Panc1 (cell line): ENCODE measurements at regions not wholly inside any gene's neighbourhood (a gene's known extent, or its start where the extent isn't known, plus 50 kb on each side); places are given as distances from the start of the nearest gene placed in this dataset.

Experiments used
- ATAC-seq: fragments of 200-7000 bp; cut with Tn5 transposase; 2 replicates; pipeline ENCODE4 v1.9.1; 2020; ENCODE audit warnings: mild to moderate bottlenecking, moderate library complexity
- BruUV-seq: library from RNA; stranded (reverse); fragments of 400-500 nt; replicated peaks from 2 replicates; lab custom pipeline; 2021; lab: Mats Ljungman, UMichigan
- CTCF ChIA-PET: fragments of 300-600 bp; sonication (Branson Sonifier 250); formaldehyde crosslinking; loops from one replicate; lab custom pipeline; 2022; ENCODE audit warnings: antibody characterized with exemption; lab: Charles Lee
- POLR2A ChIA-PET: fragments of 300-600 bp; sonication (Branson Sonifier 250); formaldehyde crosslinking; loops from one replicate; lab custom pipeline; 2022; ENCODE audit warnings: antibody characterized with exemption; lab: Charles Lee
- DNase-seq: peaks from one replicate; pipeline ENCODE4 v3.0.0-alpha.2; 2010; ENCODE audit warnings: low read depth, low spot score
- H3K27ac ChIP-seq: 2 replicates; pipeline ENCODE4 v1.5.1; 2011; ENCODE audit warnings: mild to moderate bottlenecking, low read length, inconsistent platforms
- H3K27me3 ChIP-seq: fragments of 200-500 bp; sonication (Bioruptor generic); 2 replicates; pipeline ENCODE4 v1.6.0; 2014; ENCODE audit warnings: low read length, inconsistent platforms; ENCODE audit not compliant: control insufficient read depth, insufficient read depth
- H3K36me3 ChIP-seq: fragments of 200-500 bp; sonication (Bioruptor generic); 2 replicates; pipeline ENCODE4 v1.5.1; 2014; ENCODE audit warnings: inconsistent platforms, mild to moderate bottlenecking, low read length, moderate library complexity; ENCODE audit not compliant: control insufficient read depth, insufficient read depth
- H3K4me1 ChIP-seq: 2 replicates; pipeline ENCODE4 v1.5.1; 2011; ENCODE audit warnings: inconsistent platforms, mild to moderate bottlenecking, low read length, moderate library complexity; ENCODE audit not compliant: control insufficient read depth, insufficient read depth
- H3K4me3 ChIP-seq, 2 experiments: 2 replicates each; pipeline ENCODE4 v1.5.1; 2011 to 2012; ENCODE audit warnings: low read depth in 2 of 2, low read length in 2 of 2, mild to moderate bottlenecking in 2 of 2, inconsistent platforms in 1 of 2, moderate library complexity in 1 of 2
- H3K9me3 ChIP-seq: fragments of 200-500 bp; sonication (Bioruptor generic); 2 replicates; pipeline ENCODE4 v1.5.1; 2014; ENCODE audit warnings: low read depth, mild to moderate bottlenecking, inconsistent platforms, low read length, moderate library complexity; ENCODE audit not compliant: control insufficient read depth, insufficient read depth
- POLR2AphosphoS5 ChIP-seq: IDR thresholded peaks from 2 replicates; pipeline ENCODE4 v1.6.1; 2012; ENCODE audit warnings: mild to moderate bottlenecking, low read depth, low read length, moderate library complexity
- REST ChIP-seq, 2 experiments: IDR thresholded peaks; 2 replicates each; pipeline ENCODE4 v1.6.1; 2011 to 2012; ENCODE audit warnings: low read depth in 2 of 2, control low read depth in 1 of 2, low read length in 1 of 2, mild to moderate bottlenecking in 1 of 2, moderate library complexity in 1 of 2; ENCODE audit not compliant: insufficient read depth in 1 of 2
- SIN3A ChIP-seq: IDR thresholded peaks from 2 replicates; pipeline ENCODE4 v1.6.1; 2012; ENCODE audit warnings: low read depth, mild to moderate bottlenecking, low read length, moderate library complexity, borderline replicate concordance; ENCODE audit not compliant: insufficient read depth
- TCF7L2 ChIP-seq: IDR thresholded peaks from 2 replicates; pipeline ENCODE4 v1.6.1; 2011; ENCODE audit warnings: mild to moderate bottlenecking, low read depth, low read length, inconsistent platforms
- in situ Hi-C: cut with HindIII; loops from 2 replicates; pipeline ENCODE4 v1.10.0; 2016; ENCODE audit warnings: low sequenced_read_pairs, low pct_unique_long_range_greater_than_20kb
- intact Hi-C: fragments of 100-400 bp; cut with micrococcal nuclease; formaldehyde crosslinking; loops from one replicate; pipeline ENCODE4 v1.10.0; 2022; ENCODE audit not compliant: unreplicated experiment
- TF ChIP-seq, protein P1 (sequence below): fragments of 450-650 bp; IDR thresholded peaks from 2 replicates; pipeline ENCODE4 v1.5.1; 2017; ENCODE audit warnings: mild to moderate bottlenecking

DNA sequence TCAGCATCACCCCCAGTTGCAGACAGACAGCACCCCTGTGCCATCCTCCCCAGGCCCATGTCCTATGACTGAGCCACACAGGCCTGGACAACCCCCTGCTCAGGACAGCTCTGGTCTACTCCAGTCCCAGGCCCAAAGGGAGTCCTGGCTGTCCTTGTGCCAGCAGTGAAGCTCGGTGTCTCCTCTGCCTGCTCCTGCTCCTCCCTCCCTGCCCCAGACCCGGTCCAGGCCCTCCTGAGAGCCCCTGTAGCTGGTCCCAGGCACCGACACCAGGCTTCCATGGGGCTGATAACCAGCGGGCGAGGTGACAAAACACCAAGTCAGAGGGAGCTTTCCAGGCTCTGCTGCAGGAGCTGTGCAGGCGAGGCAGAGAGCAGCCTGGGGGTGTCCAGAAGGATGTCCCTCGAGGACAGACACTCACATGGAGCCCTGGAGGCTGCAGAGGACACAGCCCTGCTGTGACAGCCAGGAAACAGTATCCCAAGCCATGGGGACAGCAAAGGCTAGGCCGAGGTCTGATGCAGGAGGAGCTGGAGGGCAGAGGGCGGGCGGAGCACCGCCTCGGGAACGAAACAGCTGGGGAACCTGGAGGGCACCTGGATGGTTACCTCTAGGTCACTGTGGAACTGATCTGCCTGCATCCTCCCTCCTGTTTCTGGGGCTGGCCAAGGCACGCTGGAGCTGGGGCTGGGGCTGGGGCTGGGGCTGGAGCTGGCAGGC lies 103.8 kb upstream of the PRR20G start:
- Histone ChIP-seq H3K36me3 (no peaks in the 10 kb centered on the region), H3K4me1 (no peaks in the 10 kb centered on the region), H3K9me3 (no peaks in the 10 kb centered on the region), H3K27ac (no peak overlapping the region), H3K27me3 (peaks cover 2% of the 10 kb centered on the region; the same call in 1 of the 2 replicates), H3K4me3 (no peak overlapping the region)
- in situ Hi-C loops: no loop called here
- TF ChIP-seq, protein P1, sequence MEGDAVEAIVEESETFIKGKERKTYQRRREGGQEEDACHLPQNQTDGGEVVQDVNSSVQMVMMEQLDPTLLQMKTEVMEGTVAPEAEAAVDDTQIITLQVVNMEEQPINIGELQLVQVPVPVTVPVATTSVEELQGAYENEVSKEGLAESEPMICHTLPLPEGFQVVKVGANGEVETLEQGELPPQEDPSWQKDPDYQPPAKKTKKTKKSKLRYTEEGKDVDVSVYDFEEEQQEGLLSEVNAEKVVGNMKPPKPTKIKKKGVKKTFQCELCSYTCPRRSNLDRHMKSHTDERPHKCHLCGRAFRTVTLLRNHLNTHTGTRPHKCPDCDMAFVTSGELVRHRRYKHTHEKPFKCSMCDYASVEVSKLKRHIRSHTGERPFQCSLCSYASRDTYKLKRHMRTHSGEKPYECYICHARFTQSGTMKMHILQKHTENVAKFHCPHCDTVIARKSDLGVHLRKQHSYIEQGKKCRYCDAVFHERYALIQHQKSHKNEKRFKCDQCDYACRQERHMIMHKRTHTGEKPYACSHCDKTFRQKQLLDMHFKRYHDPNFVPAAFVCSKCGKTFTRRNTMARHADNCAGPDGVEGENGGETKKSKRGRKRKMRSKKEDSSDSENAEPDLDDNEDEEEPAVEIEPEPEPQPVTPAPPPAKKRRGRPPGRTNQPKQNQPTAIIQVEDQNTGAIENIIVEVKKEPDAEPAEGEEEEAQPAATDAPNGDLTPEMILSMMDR: no peak
- TF ChIP-seq SIN3A (no peak), TCF7L2 (no peak), REST (IDR thresholded peaks at IDR 0.05; ENCODE audit: insufficient read depth in 1 of 2, low read depth in 2 of 2, low read length in 1 of 2) (no peak), POLR2AphosphoS5 (no peak)
- POLR2A ChIA-PET: no interaction called here
- BruUV-seq: no TSS peak
- ATAC-seq (peak; percentile 31; the same call in 1 of the 2 replicates), DNase-seq (no peak)
- CTCF ChIA-PET: interaction anchor here (0.7 kb wide), 1 partner anchor 61 kb away, joined by 4 read pairs; no protein-coding TSS in a partner anchor
- intact Hi-C loops: no loop called here

DNA sequence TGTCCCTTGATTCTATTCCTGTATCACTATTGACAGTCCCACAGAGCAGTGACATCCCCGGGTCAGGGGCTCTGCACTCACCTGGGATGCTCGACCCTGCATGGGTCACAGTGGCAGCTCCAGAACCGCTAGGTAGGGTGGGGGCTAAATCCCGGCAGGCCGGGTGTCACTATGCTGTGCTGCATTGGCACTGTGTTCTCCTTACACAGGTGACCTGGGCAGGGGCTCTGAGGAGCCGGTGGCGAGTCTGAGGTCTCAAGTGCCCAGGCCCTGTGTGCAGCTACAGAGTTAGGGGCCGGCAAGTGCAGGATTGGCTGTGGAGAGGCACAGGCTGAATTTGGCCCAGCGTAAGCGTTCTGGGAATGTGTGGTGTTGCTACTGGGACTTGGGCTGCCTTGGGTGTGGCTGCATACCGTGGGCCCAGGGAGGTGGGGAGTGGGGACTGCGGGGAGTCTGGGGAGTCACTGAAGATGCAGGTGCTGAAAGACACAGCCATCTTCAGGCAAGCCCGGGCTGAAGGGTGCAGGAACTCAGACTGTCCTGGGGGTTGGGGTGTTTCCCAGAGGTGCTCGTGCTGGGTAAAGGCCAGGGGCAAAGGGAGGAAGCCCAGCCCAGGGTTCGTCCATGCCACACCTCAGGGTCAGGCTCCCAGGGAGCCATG lies 102.6 kb upstream of the PRR20G start:
- intact Hi-C loops (no loop called here), in situ Hi-C loops (no loop called here)
- H3K27me3 ChIP-seq: peaks cover 2% of the 10 kb centered on the region; the same call in 1 of the 2 replicates
- TF ChIP-seq REST (IDR thresholded peaks at IDR 0.05; ENCODE audit: insufficient read depth in 1 of 2, low read depth in 2 of 2, low read length in 1 of 2) (no peak), TCF7L2 (no peak), SIN3A (no peak), POLR2AphosphoS5 (no peak)
- TF ChIP-seq, protein P1: no peak
- ChIA-PET POLR2A (no interaction called here), CTCF (no interaction called here)
- H3K9me3 ChIP-seq: no peaks in the 10 kb centered on the region
- H3K36me3 ChIP-seq: no peaks in the 10 kb centered on the region
- H3K27ac ChIP-seq: no peak overlapping the region
- ATAC-seq: peak; percentile 22; the same call in 1 of the 2 replicates
- H3K4me1 ChIP-seq: no peaks in the 10 kb centered on the region
- no peak overlapping the region for H3K4me3 ChIP-seq
- BruUV-seq: no TSS peak
- DNase-seq: no peak
